ENCODE measurements at regions not wholly inside any gene's neighbourhood (a gene's known extent, or its start where the extent isn't known, plus 50 kb on each side); places are given as distances from the start of the nearest gene placed in this dataset.

GRCh38 chr11:92342886-92343285 is 118.3 kb downstream of the FAT3 start:
- DNase-seq (ENCODE audit: low spot score), result no peak
- TF ChIP-seq, protein P1, sequence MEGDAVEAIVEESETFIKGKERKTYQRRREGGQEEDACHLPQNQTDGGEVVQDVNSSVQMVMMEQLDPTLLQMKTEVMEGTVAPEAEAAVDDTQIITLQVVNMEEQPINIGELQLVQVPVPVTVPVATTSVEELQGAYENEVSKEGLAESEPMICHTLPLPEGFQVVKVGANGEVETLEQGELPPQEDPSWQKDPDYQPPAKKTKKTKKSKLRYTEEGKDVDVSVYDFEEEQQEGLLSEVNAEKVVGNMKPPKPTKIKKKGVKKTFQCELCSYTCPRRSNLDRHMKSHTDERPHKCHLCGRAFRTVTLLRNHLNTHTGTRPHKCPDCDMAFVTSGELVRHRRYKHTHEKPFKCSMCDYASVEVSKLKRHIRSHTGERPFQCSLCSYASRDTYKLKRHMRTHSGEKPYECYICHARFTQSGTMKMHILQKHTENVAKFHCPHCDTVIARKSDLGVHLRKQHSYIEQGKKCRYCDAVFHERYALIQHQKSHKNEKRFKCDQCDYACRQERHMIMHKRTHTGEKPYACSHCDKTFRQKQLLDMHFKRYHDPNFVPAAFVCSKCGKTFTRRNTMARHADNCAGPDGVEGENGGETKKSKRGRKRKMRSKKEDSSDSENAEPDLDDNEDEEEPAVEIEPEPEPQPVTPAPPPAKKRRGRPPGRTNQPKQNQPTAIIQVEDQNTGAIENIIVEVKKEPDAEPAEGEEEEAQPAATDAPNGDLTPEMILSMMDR (IDR thresholded peaks at IDR 0.05; ENCODE audit: borderline replicate concordance, control extremely low read depth, extremely low read depth, insufficient read depth, missing control alignments), result no peak
- in situ Hi-C loops (cut with MboI; ENCODE audit: low sequenced_read_pairs, unreplicated experiment), result no loop called here

DNA sequence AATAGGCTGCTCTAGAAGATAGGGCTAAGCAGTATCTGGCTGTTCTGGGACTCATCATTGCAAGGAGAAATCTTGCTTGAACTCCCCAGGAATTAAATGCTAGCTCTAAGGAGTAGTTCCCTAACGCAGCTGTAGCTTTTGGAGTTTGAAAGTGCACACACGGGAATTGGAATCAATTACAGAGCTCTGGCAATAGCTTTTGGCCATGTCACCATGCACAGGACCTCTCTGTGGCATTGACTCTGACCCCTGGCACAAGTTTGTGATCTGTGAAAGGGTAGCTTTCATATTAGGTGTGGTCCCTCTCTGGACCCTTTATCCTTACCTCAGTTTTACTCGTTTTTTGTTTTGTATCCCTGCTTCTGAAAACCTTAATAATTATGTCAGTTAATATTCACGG is 121.6 kb downstream of the FAT3 start:
- no peak for DNase-seq (ENCODE audit: low spot score)
- in situ Hi-C loops (cut with MboI; ENCODE audit: low sequenced_read_pairs, unreplicated experiment), result no loop called here
- TF ChIP-seq, protein P1 (IDR thresholded peaks at IDR 0.05; ENCODE audit: borderline replicate concordance, control extremely low read depth, extremely low read depth, insufficient read depth, missing control alignments), result no peak

GRCh38 chr11:92347454-92347853 is 122.8 kb downstream of the FAT3 start:
- no peak for DNase-seq (ENCODE audit: low spot score)
- in situ Hi-C loops (cut with MboI; ENCODE audit: low sequenced_read_pairs, unreplicated experiment), result no loop called here

DNA sequence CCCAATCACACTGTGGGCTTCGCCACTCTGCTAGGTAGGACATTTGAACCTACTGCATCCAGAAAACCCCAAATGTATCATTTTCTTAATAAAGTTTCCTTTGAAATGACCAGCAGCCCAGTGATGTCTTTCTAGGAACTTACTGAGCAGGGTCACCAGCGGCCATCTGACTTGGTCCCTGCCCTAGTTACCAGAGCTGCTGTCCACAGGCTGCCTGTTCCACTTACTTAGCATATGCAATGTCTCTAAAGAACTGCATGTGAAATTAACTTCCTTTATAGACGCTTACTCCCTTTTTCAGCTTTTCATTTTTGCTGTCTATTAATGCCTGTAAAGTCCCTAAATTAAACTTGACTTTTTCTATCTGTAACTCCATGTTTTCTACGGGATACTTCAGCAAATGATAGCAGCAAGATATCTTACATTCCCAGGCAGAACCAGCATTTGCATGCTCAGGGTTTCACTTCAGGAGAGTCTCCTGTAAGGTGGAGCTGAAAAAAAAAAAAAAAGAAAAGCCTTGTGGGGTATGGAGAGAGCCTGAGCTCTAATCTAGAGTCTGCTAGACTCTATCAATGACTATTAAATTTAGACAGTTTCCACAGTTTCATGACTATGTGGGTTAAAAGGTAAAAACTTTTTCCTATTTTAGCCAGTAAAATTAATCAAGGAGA is 125.0 kb downstream of the FAT3 start:
- in situ Hi-C loops (cut with MboI; ENCODE audit: low sequenced_read_pairs, unreplicated experiment), result no loop called here

More at GRCh38 chr11:92347454-92347853, 122.8 kb downstream of the FAT3 start:
- TF ChIP-seq, protein P1 (IDR thresholded peaks at IDR 0.05; ENCODE audit: borderline replicate concordance, control extremely low read depth, extremely low read depth, insufficient read depth, missing control alignments), result no peak

DNA sequence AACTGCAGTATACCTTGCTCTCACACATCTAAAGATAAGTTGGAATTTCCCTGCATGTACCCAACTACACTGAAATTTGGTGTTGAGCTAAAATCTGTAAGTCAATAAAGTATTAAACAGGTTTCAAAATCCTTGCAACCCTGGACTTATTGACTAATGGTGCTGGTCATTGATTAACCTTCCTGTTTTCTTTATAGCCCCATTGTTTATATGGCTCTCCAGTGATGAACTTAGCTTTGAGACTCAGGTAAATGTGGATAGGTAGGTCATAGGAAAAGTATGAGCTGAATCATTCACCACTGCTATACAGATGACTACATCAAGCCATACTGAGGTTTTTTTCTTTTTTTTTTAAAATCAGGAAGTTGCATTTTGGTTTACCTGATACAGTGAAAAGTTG is 132.7 kb downstream of the FAT3 start:
- in situ Hi-C loops (cut with MboI; ENCODE audit: low sequenced_read_pairs, unreplicated experiment), result no loop called here
- no peak for DNase-seq (ENCODE audit: low spot score)
- TF ChIP-seq, protein P1 (IDR thresholded peaks at IDR 0.05; ENCODE audit: borderline replicate concordance, control extremely low read depth, extremely low read depth, insufficient read depth, missing control alignments), result no peak

More for the DNA sequence above, 125.0 kb downstream of the FAT3 start:
- no peak for DNase-seq (ENCODE audit: low spot score)
- TF ChIP-seq, protein P1 (IDR thresholded peaks at IDR 0.05; ENCODE audit: borderline replicate concordance, control extremely low read depth, extremely low read depth, insufficient read depth, missing control alignments), result no peak

- TF ChIP-seq, protein P1 (IDR thresholded peaks at IDR 0.05; ENCODE audit: borderline replicate concordance, control extremely low read depth, extremely low read depth, insufficient read depth, missing control alignments), result no peak
- in situ Hi-C loops (cut with MboI; ENCODE audit: low sequenced_read_pairs, unreplicated experiment), result no loop called here
- no peak for DNase-seq (ENCODE audit: low spot score)
These were observed 133.2 kb downstream of the FAT3 start for GRCh38 chr11:92357841-92358240.
